ENCODE measurements at regions not wholly inside any gene's neighbourhood (a gene's known extent, or its start where the extent isn't known, plus 50 kb on each side); places are given as distances from the start of the nearest gene placed in this dataset.

- peaks cover 29% of the 10 kb centered on the region for H3K4me1 Mint-ChIP-seq
- TF ChIP-seq CTCF (IDR thresholded peaks at IDR 0.05; ENCODE audit: unreplicated experiment) = no peak
- no peak overlapping the region for H3K27ac Mint-ChIP-seq
- H3K4me3 Mint-ChIP-seq = no peak overlapping the region
- H3K9me3 Mint-ChIP-seq = peaks cover 3% of the 10 kb centered on the region
- H3K27me3 Mint-ChIP-seq (ENCODE audit: low read depth) = peaks cover 2% of the 10 kb centered on the region
- DNase-seq (ENCODE audit: low spot score in 2 of 2, unreplicated experiment in 2 of 2) = no peak
- no peaks in the 10 kb centered on the region for H3K36me3 Mint-ChIP-seq
These were observed 324.0 kb upstream of the PLET1 start for GRCh38 chr11:112584672-112585071.

GRCh38 chr11:112587664-112588063 lies 327.0 kb upstream of the PLET1 start:
- no peak overlapping the region for H3K27ac Mint-ChIP-seq

GRCh38 chr11:112588252-112588694 lies 327.6 kb upstream of the PLET1 start:
- peak in 1 of 2 experiments; percentile 40 for DNase-seq (ENCODE audit: low spot score in 2 of 2, unreplicated experiment in 2 of 2)
- Mint-ChIP-seq H3K4me3 (no peak overlapping the region), H3K9me3 (no peaks in the 10 kb centered on the region)

More at GRCh38 chr11:112587664-112588063, 327.0 kb upstream of the PLET1 start:
- Mint-ChIP-seq H3K36me3 (no peaks in the 10 kb centered on the region), H3K27me3 (ENCODE audit: low read depth) (no peaks in the 10 kb centered on the region), H3K4me1 (peaks cover 52% of the 10 kb centered on the region), H3K4me3 (no peak overlapping the region), H3K9me3 (no peaks in the 10 kb centered on the region)
- no peak for TF ChIP-seq CTCF (IDR thresholded peaks at IDR 0.05; ENCODE audit: unreplicated experiment)
- no peak for DNase-seq (ENCODE audit: low spot score in 2 of 2, unreplicated experiment in 2 of 2)

GRCh38 chr11:112589155-112589554 lies 328.5 kb upstream of the PLET1 start:
- Mint-ChIP-seq H3K27ac (peak overlapping the region; percentile 77), H3K27me3 (ENCODE audit: low read depth) (no peaks in the 10 kb centered on the region), H3K9me3 (peaks cover under 1% of the 10 kb centered on the region), H3K36me3 (no peaks in the 10 kb centered on the region), H3K4me3 (peak overlapping the region; percentile 2), H3K4me1 (peaks cover 48% of the 10 kb centered on the region)
- DNase-seq (ENCODE audit: low spot score in 2 of 2, unreplicated experiment in 2 of 2) = no peak
- no peak for TF ChIP-seq CTCF (IDR thresholded peaks at IDR 0.05; ENCODE audit: unreplicated experiment)

More at GRCh38 chr11:112588252-112588694, 327.6 kb upstream of the PLET1 start:
- H3K27ac Mint-ChIP-seq = peak overlapping the region; percentile 77
- no peaks in the 10 kb centered on the region for H3K27me3 Mint-ChIP-seq (ENCODE audit: low read depth)
- H3K4me1 Mint-ChIP-seq = peaks cover 51% of the 10 kb centered on the region
- TF ChIP-seq CTCF (IDR thresholded peaks at IDR 0.05; ENCODE audit: unreplicated experiment) = peak; percentile 47
- no peaks in the 10 kb centered on the region for H3K36me3 Mint-ChIP-seq

GRCh38 chr11:112590764-112591163 lies 330.1 kb upstream of the PLET1 start:
- H3K9me3 Mint-ChIP-seq = peaks cover 11% of the 10 kb centered on the region
- TF ChIP-seq CTCF (IDR thresholded peaks at IDR 0.05; ENCODE audit: unreplicated experiment) = no peak
- peak overlapping the region; percentile 77 for H3K27ac Mint-ChIP-seq

GRCh38 chr11:112593440-112593839 lies 332.8 kb upstream of the PLET1 start:
- no peak for TF ChIP-seq CTCF (IDR thresholded peaks at IDR 0.05; ENCODE audit: unreplicated experiment)
- Mint-ChIP-seq H3K4me1 (peaks cover 34% of the 10 kb centered on the region), H3K27ac (no peak overlapping the region), H3K9me3 (peaks cover 11% of the 10 kb centered on the region), H3K4me3 (no peak overlapping the region), H3K27me3 (ENCODE audit: low read depth) (no peaks in the 10 kb centered on the region), H3K36me3 (no peaks in the 10 kb centered on the region)
- no peak for DNase-seq (ENCODE audit: low spot score in 2 of 2, unreplicated experiment in 2 of 2)

More at GRCh38 chr11:112590764-112591163, 330.1 kb upstream of the PLET1 start:
- Mint-ChIP-seq H3K4me3 (no peak overlapping the region), H3K27me3 (ENCODE audit: low read depth) (no peaks in the 10 kb centered on the region), H3K36me3 (no peaks in the 10 kb centered on the region), H3K4me1 (peaks cover 44% of the 10 kb centered on the region)
- DNase-seq (ENCODE audit: low spot score in 2 of 2, unreplicated experiment in 2 of 2) = no peak

All from mesothelial cell of epicardium (in vitro differentiated cells).